Central memory CD8-positive, alpha-beta T cell (primary cell): ENCODE measurements at regions not wholly inside any gene's neighbourhood (a gene's known extent, or its start where the extent isn't known, plus 50 kb on each side); places are given as distances from the start of the nearest gene placed in this dataset.

Experiments
- ATAC-seq: fragments of 150-1000 bp; cut with Tn5 transposase; replicated peaks from 2 replicates; pipeline ENCODE4 v1.10.0; 2022; ENCODE audit warnings: mild to moderate bottlenecking, moderate FRiP score, moderate number of reproducible peaks; ENCODE audit not compliant: poor library complexity, severe bottlenecking; ENCODE audit errors: extremely low read depth
- DNase-seq, 2 donors: peaks; one replicate each; pipeline ENCODE4 v3.0.0; 2021; ENCODE audit warnings: low spot score in 2 of 2
- H3K27ac Mint-ChIP-seq: one replicate; pipeline ENCODE4 v1.8.0; 2022; ENCODE audit warnings: low read depth, mild to moderate bottlenecking, moderate library complexity, mixed read lengths
- H3K27me3 Mint-ChIP-seq: one replicate; pipeline ENCODE4 v1.8.0; 2022; ENCODE audit warnings: mixed read lengths
- H3K36me3 Mint-ChIP-seq: one replicate; pipeline ENCODE4 v1.8.0; 2022; ENCODE audit warnings: mild to moderate bottlenecking, moderate library complexity, mixed read lengths; ENCODE audit not compliant: insufficient read depth
- H3K4me1 Mint-ChIP-seq: one replicate; pipeline ENCODE4 v1.8.0; 2022; ENCODE audit warnings: mixed read lengths
- H3K4me3 Mint-ChIP-seq: one replicate; pipeline ENCODE4 v1.8.0; 2022; ENCODE audit warnings: mild to moderate bottlenecking, moderate library complexity, mixed read lengths
- H3K9me3 Mint-ChIP-seq: one replicate; pipeline ENCODE4 v1.8.0; 2022; ENCODE audit warnings: mixed read lengths

DNA sequence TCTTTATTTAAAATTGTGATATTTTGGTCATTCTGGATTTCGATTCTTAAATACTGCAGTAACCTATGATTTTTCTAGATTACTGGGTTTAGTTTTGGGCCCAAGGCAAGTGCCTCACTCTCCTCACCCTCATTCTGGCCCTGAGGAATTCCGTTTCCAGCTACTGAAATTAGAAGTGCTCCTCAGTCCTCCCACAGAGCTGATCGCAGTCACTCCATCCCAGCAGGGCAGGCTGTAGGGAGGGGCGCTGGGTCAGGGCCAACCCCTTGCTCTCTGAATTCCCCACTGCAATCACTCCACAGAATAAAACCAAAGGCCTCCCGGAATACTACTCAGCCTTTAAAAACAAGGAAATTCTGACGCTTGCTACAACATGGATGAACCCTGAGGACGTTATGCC is 66.5 kb upstream of the DIO3 start:
- H3K4me1 Mint-ChIP-seq: no peaks in the 10 kb centered on the region
- H3K27ac Mint-ChIP-seq: no peak overlapping the region
- H3K27me3 Mint-ChIP-seq: peaks cover 83% of the 10 kb centered on the region
- ATAC-seq: no peak
- H3K36me3 Mint-ChIP-seq: no peaks in the 10 kb centered on the region
- no peak for DNase-seq
- H3K4me3 Mint-ChIP-seq: no peak overlapping the region
- H3K9me3 Mint-ChIP-seq: no peaks in the 10 kb centered on the region

DNA sequence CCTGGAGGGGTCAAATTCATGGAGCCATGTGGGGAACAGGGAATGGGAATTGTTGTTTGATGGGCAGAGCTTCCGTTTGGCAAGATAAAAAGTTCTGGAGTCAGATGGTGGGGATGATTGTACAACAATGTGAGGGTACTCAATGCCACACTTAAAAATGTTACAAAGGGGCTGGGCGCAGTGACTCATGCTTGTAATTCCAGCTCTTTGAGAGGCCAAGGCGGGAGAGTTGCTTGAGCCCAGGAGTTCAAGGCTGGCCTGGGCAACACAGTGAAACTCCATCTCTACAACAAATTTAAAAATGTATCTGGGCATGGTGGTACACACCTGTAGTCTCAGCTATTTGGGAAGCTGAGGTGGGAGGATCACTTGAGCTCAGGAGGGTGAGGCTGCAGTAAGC is 66.0 kb upstream of the DIO3 start:
- no peak overlapping the region for H3K4me3 Mint-ChIP-seq
- no peaks in the 10 kb centered on the region for H3K4me1 Mint-ChIP-seq
- H3K9me3 Mint-ChIP-seq: no peaks in the 10 kb centered on the region
- H3K27ac Mint-ChIP-seq: no peak overlapping the region
- ATAC-seq: no peak
- DNase-seq: no peak
- peaks cover 83% of the 10 kb centered on the region for H3K27me3 Mint-ChIP-seq
- H3K36me3 Mint-ChIP-seq: no peaks in the 10 kb centered on the region

DNA sequence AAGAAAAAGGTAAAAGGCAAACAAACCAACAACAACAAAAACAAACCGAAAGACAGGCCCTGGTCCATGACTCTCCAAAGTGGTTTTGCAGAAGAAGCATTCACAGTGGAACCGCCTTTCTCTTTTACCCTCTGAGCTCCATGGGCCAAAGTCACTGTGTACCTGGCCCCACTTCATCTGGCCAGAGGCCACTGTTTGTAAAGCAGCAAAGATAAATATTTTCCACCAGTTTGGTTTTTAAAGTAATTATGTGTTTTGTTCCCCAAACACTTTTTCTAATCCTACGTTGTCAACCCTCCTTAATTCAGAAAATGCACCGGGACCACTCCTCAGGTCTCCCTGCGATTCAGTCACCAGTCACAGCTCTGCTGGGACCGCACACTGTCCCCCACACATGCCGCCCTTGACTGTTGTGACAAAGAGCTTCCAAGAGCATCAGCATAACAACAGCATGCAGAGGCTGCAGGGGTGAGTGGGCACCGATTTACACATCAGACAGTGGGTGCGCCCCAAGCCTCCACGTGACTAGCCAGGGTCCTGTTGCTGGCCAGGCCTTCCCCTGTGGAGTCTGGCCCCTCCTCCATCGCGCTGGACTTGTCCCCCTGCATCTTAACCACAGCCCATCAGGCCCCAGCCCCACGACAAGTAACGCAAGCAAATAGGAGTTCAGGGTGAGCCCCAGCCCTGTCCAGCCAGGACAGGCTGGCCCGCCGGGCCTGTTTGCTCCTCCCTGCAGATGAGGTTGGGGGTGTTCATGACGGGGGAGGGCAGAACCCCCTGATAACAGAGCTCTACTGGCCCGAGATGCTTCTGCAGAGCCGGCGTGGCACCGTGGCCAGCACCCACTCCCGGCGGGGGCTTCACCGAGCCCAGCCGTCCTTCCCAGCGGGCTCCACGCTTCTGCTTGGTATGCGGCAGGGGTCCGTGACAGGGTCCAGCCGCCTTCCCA is 65.2 kb upstream of the DIO3 start:
- Mint-ChIP-seq H3K27ac (no peak overlapping the region), H3K36me3 (no peaks in the 10 kb centered on the region), H3K27me3 (peaks cover 83% of the 10 kb centered on the region), H3K4me3 (no peak overlapping the region), H3K9me3 (no peaks in the 10 kb centered on the region), H3K4me1 (no peaks in the 10 kb centered on the region)
- DNase-seq (no peak), ATAC-seq (no peak)

DNA sequence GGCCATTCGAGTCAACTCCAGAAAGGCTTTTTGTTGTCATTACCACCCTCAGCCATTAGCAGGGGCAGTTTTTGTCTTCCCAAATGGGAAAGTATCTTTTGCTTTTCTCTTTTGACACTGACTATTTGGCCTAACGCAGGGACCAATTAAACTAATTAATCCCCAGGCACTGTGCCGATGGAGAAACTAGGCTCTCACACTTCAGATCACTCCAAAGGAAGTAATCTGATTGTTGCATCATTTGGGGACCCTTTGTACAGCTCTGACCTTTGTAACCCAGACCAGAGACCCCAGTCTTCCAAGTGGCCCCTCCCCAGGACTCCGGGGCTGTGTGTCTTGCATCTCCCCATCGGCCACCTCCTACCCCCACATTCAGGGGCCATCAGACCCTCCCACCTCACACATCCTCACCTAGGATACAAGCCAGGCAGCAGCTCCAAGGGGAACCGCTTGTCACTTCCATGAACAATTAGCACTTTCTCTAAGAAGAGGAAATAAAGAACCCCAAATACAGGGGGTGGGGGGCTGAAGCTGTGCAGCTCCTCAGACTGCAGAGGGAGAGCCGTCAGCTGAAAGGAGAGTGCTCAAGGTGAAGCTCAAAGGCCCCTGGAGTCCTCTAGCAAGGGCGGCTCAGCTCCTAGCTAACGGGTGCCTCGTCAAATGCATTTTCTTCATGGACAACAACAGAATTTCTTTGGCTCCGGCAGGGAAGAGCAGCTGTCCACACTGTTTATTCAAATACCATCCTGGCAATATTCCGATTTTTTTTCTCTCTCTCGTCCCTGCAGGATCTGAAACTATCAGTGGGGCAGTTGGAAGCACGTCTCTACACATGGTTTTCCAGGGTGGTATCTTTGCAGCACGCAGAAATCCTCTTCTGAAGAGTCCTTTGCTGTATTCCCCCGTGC is 64.3 kb upstream of the DIO3 start:
- H3K9me3 Mint-ChIP-seq: no peaks in the 10 kb centered on the region

GRCh38 chr14:101497684-101498525 is 63.4 kb upstream of the DIO3 start:
- Mint-ChIP-seq H3K9me3 (no peaks in the 10 kb centered on the region), H3K27ac (no peak overlapping the region), H3K27me3 (peaks cover 89% of the 10 kb centered on the region), H3K4me3 (no peak overlapping the region), H3K36me3 (no peaks in the 10 kb centered on the region), H3K4me1 (no peaks in the 10 kb centered on the region)
- DNase-seq (no peak), ATAC-seq (no peak)

More for the DNA sequence above, 64.3 kb upstream of the DIO3 start:
- H3K4me1 Mint-ChIP-seq: no peaks in the 10 kb centered on the region
- H3K36me3 Mint-ChIP-seq: no peaks in the 10 kb centered on the region
- H3K4me3 Mint-ChIP-seq: no peak overlapping the region
- peaks cover 83% of the 10 kb centered on the region for H3K27me3 Mint-ChIP-seq
- no peak for ATAC-seq
- no peak for DNase-seq
- H3K27ac Mint-ChIP-seq: no peak overlapping the region

- H3K9me3 Mint-ChIP-seq: no peaks in the 10 kb centered on the region
- DNase-seq (no peak), ATAC-seq (no peak)
- H3K4me1 Mint-ChIP-seq: no peaks in the 10 kb centered on the region
- H3K36me3 Mint-ChIP-seq: no peaks in the 10 kb centered on the region
- H3K27me3 Mint-ChIP-seq: peaks cover 88% of the 10 kb centered on the region
- no peak overlapping the region for H3K4me3 Mint-ChIP-seq
- H3K27ac Mint-ChIP-seq: no peak overlapping the region
Observed at GRCh38 chr14:101498526-101498860, 62.8 kb upstream of the DIO3 start.

DNA sequence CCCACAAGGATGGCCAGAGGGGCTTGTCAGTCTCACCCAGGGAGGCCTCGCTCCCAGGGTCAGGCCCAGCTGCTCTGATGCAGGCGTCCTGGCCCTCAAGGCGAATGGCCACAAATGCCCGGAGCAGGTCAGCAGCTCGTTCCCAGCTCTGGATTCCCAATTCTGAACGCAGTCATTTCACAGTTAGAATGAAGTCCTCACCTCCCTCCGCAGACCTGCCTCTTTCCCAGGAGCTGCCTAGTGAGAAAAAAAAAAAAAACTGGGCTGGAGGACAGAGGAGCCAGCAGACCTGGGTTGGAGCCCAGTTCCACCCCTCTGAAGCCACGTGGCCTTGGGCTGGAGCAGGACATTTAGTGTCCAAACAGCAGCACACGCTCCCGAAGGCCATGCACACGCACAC is 62.2 kb upstream of the DIO3 start:
- Mint-ChIP-seq H3K4me1 (no peaks in the 10 kb centered on the region), H3K9me3 (no peaks in the 10 kb centered on the region), H3K27ac (no peak overlapping the region), H3K4me3 (no peak overlapping the region), H3K36me3 (no peaks in the 10 kb centered on the region), H3K27me3 (peaks cover 88% of the 10 kb centered on the region)
- ATAC-seq: no peak
- DNase-seq: no peak

DNA sequence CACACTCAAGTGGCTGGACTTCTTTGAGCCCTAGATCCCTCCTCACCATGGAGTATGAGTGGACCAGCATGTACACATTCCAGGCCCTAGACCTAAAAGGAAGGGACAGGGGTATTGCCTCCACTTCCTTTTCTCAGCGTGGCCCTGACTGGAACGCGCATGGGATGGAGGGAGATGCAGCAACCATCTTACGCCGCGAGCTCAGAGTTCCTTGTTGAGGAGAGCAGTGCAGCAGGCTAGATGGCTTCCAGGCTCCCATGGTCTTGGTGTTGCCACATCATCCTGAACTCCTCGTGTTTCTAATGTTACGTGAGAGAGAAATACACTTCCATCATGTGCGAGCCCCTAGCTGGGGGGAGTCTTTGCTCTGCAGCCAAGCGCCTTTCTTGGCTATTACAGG is 61.8 kb upstream of the DIO3 start:
- ATAC-seq (no peak), DNase-seq (no peak)
- Mint-ChIP-seq H3K4me3 (no peak overlapping the region), H3K27me3 (peaks cover 88% of the 10 kb centered on the region), H3K27ac (no peak overlapping the region), H3K36me3 (no peaks in the 10 kb centered on the region), H3K9me3 (no peaks in the 10 kb centered on the region), H3K4me1 (no peaks in the 10 kb centered on the region)

- H3K4me3 Mint-ChIP-seq: no peak overlapping the region
- no peaks in the 10 kb centered on the region for H3K36me3 Mint-ChIP-seq
- peaks cover 84% of the 10 kb centered on the region for H3K27me3 Mint-ChIP-seq
- no peaks in the 10 kb centered on the region for H3K9me3 Mint-ChIP-seq
- H3K27ac Mint-ChIP-seq: no peak overlapping the region
- DNase-seq: no peak
- H3K4me1 Mint-ChIP-seq: no peaks in the 10 kb centered on the region
- no peak for ATAC-seq
Observed at GRCh38 chr14:101500061-101500460, 61.2 kb upstream of the DIO3 start.

GRCh38 chr14:101500681-101501080 is 60.6 kb upstream of the DIO3 start:
- H3K27ac Mint-ChIP-seq: no peak overlapping the region
- no peaks in the 10 kb centered on the region for H3K4me1 Mint-ChIP-seq
- no peak for DNase-seq
- no peaks in the 10 kb centered on the region for H3K9me3 Mint-ChIP-seq
- H3K36me3 Mint-ChIP-seq: no peaks in the 10 kb centered on the region
- H3K27me3 Mint-ChIP-seq: peaks cover 82% of the 10 kb centered on the region
- no peak overlapping the region for H3K4me3 Mint-ChIP-seq
- no peak for ATAC-seq

DNA sequence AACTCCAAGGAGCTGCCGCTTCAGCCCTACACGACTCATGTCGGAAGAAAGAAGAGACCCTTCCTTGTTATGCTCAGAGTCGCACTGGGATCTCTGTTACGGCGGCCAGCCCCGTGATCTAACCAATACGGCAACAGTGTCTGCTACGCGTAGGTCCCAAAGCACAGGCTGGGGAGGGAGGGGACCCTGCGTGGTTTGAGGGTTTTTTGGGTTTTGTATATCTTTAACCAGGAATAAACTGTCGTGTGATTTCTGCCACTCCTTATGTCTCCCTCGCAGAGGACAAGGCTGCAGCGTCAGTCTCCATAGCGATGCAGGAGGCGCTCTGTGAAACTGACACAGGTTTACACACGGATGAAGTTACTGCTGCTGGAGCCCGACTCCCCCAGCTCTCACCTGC is 60.0 kb upstream of the DIO3 start:
- Mint-ChIP-seq H3K36me3 (no peaks in the 10 kb centered on the region), H3K9me3 (no peaks in the 10 kb centered on the region), H3K27me3 (peaks cover 77% of the 10 kb centered on the region), H3K4me1 (no peaks in the 10 kb centered on the region), H3K4me3 (no peak overlapping the region), H3K27ac (no peak overlapping the region)
- DNase-seq: no peak
- no peak for ATAC-seq

DNA sequence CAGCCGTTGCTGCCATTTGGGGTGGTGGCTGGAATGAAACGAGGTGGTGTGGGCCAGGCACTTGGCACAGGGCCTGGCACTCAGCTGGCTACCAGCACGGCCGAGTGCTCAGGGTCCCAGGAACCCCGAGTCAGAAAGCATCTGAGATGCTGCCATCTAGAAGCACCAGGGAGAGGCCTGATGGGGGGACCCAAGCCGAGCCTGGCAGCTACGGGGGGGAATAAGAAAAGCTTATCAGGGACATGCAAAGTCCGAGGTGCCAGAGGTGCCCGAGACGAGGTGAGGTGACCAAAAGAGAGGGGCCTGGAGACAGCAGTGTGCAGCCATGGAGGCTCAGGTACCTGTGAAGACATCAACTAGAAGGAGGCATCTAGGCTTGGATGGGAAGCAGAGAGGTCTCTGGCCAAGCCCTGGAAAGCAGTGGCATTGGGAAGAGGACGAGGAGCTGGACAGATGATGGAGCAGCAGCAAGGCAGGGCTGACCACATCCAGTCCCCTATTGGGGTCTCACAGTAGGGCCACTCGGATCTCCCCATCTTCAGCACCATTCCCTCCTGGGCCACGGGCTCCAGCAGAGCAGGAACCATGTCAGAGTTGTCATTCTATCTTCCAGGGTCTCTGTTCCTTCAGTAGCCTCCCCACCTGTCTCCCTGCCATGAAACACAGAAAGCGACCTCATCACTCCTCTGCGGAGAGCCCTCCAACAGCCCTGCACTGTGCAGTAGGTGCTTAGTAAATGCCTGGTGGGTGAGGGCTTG is 59.3 kb upstream of the DIO3 start:
- Mint-ChIP-seq H3K9me3 (no peaks in the 10 kb centered on the region), H3K36me3 (no peaks in the 10 kb centered on the region), H3K4me3 (no peak overlapping the region), H3K4me1 (no peaks in the 10 kb centered on the region), H3K27me3 (peaks cover 70% of the 10 kb centered on the region), H3K27ac (no peak overlapping the region)
- ATAC-seq (no peak), DNase-seq (no peak)
